Transverse colon (tissue), 4 donors: ENCODE measurements at regions not wholly inside any gene's neighbourhood (a gene's known extent, or its start where the extent isn't known, plus 50 kb on each side); places are given as distances from the start of the nearest gene placed in this dataset.
"Not testable (repeated sequence)": the region's sequence is repeated elsewhere in the genome, so short reads cannot be mapped to it uniquely, and the experiment has no call there.

ENCODE experiments used
- DNase-seq: peaks from one replicate; pipeline ENCODE4 v3.0.0-alpha.2; 2019
- H3K27ac ChIP-seq, 4 donors: fragments of 200-600 bp; sonication (generic); 2 replicates each; pipeline ENCODE4 v1.5.1; 2016 to 2018; ENCODE audit warnings: inconsistent platforms in 4 of 4
- H3K27me3 ChIP-seq: fragments of 200-600 bp; sonication (generic); 2 replicates; pipeline ENCODE4 v1.5.1; 2017; ENCODE audit warnings: inconsistent platforms
- H3K36me3 ChIP-seq, 4 donors: fragments of 200-600 bp; sonication (generic); 2 replicates each; pipeline ENCODE4 v1.5.1; 2017 to 2019; ENCODE audit warnings: inconsistent platforms in 4 of 4
- H3K4me1 ChIP-seq, 4 donors: fragments of 200-600 bp; sonication (generic); 2 replicates each; pipeline ENCODE4 v1.5.1; 2017 to 2020; ENCODE audit warnings: inconsistent platforms in 4 of 4
- H3K4me3 ChIP-seq, 4 donors: fragments of 200-600 bp; sonication (generic); 1 replicate in 1 of 4; 2 replicates in 3 of 4; pipeline versions ENCODE4 v1.5.1 to v1.6.1; 2017 to 2019; ENCODE audit warnings: inconsistent platforms in 4 of 4
- H3K9me3 ChIP-seq, 2 donors: fragments of 200-600 bp; sonication (generic); 2 replicates each; pipeline ENCODE4 v1.5.1; 2017 to 2019; ENCODE audit warnings: inconsistent platforms in 2 of 2
- EP300 ChIP-seq: sonication (generic); formaldehyde crosslinking; IDR thresholded peaks from one replicate; pipeline ENCODE4 v1.6.1; 2017; ENCODE audit warnings: antibody characterized with exemption, low read depth
- POLR2A ChIP-seq: fragments of 450-650 bp; IDR thresholded peaks from one replicate; pipeline ENCODE4 v1.6.1; 2016; ENCODE audit warnings: antibody characterized with exemption, mild to moderate bottlenecking, moderate library complexity
- POLR2AphosphoS5 ChIP-seq, 3 donors: sonication (generic); formaldehyde crosslinking; IDR thresholded peaks; one replicate each; pipeline ENCODE4 v1.6.1; 2016; ENCODE audit warnings: antibody characterized with exemption in 3 of 3
- WGBS, 2 donors: methylation state at CpG; one replicate each; pipeline ENCODE4 v1.1.5; 2018; ENCODE audit warnings: low coverage in 1 of 2; 5-methylcytosine and 5-hydroxymethylcytosine counted together
- in situ Hi-C, 4 donors: fragments of 200-750 bp; cut with MboI; loops; one replicate each; pipeline versions ENCODE4 v1.15.0 to v1.15.1; 2017; ENCODE audit warnings: low sequenced_read_pairs in 3 of 4, low pct_ligation_motif_present in 1 of 4, low pct_unique_long_range_greater_than_20kb in 1 of 4
- intact Hi-C: fragments of 100-400 bp; cut with DNase I; formaldehyde crosslinking; loops from one replicate; pipeline ENCODE4 v1.15.1; 2023; ENCODE audit warnings: low total_unique reads
- TF ChIP-seq, protein P1 (sequence below), 5 experiments: fragments of 200-600 bp in 3 of 5; fragments of 450-650 bp in 2 of 5; sonication (generic) in 3 of 5; IDR thresholded peaks; 1 replicate in 2 of 5; 2 replicates in 3 of 5; pipeline ENCODE4 v1.5.1; 2016 to 2017; ENCODE audit warnings: antibody characterized with exemption in 5 of 5, inconsistent platforms in 3 of 5, mild to moderate bottlenecking in 2 of 5, moderate library complexity in 1 of 5

DNA sequence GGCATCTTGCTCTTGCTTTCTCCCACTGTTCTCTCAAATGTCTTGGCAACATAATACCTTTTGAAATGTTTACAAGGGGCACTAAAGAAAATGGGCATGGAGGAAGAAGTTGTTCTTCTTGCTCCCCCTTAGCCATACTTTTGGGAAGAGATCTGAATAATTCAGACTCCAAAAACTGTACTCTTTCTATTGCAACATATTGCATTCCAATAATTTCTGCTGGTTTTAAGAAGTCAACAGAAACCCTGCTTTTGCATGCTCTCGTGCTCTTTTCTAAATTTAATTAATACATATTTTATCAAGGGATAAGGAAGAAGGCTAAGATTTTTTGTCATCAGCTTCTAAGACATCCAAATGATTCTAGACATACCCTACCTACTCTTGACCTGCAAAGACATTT lies 409.9 kb upstream of the SOX5 start:
- WGBS, 2 donors = 67 to 71% methylated on average over 1 of the region's 1 CpG

DNA sequence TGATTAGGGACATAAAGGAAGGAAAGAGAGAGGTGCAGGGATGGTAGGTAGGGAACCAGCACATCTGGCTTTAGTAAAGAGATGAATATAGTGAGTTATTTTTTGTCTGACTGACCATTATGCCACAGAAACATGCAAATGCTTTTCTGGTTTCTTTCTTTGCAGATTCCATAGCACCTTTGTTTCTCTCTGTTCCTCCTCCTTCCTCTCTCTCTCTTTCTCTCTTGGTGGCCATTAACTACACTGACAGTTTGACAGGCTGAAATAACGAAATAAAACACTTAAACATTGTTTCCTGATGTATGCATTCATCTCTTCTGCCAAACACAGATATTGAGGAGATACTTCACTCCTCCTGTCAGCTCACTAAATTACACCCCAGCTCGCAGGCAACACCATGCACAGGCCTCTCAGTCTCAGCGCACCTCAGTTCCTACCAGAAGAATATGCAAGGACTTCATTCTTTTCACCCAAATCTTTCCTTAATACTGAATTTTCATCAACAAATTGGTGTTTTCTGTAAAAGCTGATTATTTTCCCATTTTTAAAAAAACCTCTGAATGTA lies 406.9 kb upstream of the SOX5 start:
- H3K4me3 ChIP-seq = no peak overlapping the region
- WGBS, 2 donors = 69 to 77% methylated on average over 3 of the region's 3 CpGs
- H3K9me3 ChIP-seq = no peaks in the 10 kb centered on the region
- no peaks in the 10 kb centered on the region for H3K36me3 ChIP-seq
- peaks cover 0 to 7% (median 0%) of the 10 kb centered on the region in 4 donors for H3K4me1 ChIP-seq
- no peak for DNase-seq
- intact Hi-C loops (no loop called here), in situ Hi-C loops (no loop called here)
- TF ChIP-seq, protein P1, sequence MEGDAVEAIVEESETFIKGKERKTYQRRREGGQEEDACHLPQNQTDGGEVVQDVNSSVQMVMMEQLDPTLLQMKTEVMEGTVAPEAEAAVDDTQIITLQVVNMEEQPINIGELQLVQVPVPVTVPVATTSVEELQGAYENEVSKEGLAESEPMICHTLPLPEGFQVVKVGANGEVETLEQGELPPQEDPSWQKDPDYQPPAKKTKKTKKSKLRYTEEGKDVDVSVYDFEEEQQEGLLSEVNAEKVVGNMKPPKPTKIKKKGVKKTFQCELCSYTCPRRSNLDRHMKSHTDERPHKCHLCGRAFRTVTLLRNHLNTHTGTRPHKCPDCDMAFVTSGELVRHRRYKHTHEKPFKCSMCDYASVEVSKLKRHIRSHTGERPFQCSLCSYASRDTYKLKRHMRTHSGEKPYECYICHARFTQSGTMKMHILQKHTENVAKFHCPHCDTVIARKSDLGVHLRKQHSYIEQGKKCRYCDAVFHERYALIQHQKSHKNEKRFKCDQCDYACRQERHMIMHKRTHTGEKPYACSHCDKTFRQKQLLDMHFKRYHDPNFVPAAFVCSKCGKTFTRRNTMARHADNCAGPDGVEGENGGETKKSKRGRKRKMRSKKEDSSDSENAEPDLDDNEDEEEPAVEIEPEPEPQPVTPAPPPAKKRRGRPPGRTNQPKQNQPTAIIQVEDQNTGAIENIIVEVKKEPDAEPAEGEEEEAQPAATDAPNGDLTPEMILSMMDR (IDR thresholded peaks at IDR 0.05) = no peak
- TF ChIP-seq EP300 (no peak), POLR2AphosphoS5 (IDR thresholded peaks at IDR 0.05) (no peak), POLR2A (no peak)
- H3K27ac ChIP-seq = no peak overlapping the region
- no peaks in the 10 kb centered on the region for H3K27me3 ChIP-seq

More for the DNA sequence above, 409.9 kb upstream of the SOX5 start:
- Histone ChIP-seq H3K4me1 (peaks cover 0 to 7% (median 0%) of the 10 kb centered on the region in 4 donors), H3K36me3 (no peaks in the 10 kb centered on the region), H3K27me3 (no peaks in the 10 kb centered on the region), H3K9me3 (no peaks in the 10 kb centered on the region), H3K27ac (no peak overlapping the region), H3K4me3 (no peak overlapping the region)
- intact Hi-C loops = no loop called here
- no peak for DNase-seq
- in situ Hi-C loops = no loop called here
- TF ChIP-seq, protein P1 (IDR thresholded peaks at IDR 0.05) = no peak
- TF ChIP-seq POLR2AphosphoS5 (IDR thresholded peaks at IDR 0.05) (no peak), EP300 (no peak), POLR2A (no peak)

DNA sequence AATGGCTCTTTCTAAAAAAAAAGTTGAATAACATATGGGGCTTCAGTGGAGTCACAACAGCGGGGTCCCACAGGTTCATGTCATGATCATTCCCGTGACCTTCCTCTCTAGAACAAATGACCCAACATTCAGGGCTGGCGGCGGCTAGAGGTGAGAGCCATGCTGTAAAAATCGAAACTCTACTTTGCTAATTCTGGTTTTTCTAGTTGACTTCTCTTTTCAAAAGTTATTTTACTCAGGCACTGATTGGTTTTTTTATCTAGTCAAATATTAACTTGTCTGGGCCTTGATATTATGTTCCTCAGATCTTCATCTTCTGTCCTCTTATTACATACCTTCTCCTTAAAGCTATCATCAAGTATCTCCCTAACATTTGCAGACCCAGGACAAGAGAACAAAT lies 402.9 kb upstream of the SOX5 start:
- in situ Hi-C loops = no loop called here
- WGBS, 2 donors = 65 to 82% methylated on average over 5 of the region's 5 CpGs
- TF ChIP-seq POLR2AphosphoS5 (IDR thresholded peaks at IDR 0.05) = no peak
- TF ChIP-seq, protein P1 (IDR thresholded peaks at IDR 0.05) = no peak
- TF ChIP-seq POLR2A = no peak
- TF ChIP-seq EP300 = no peak
- Histone ChIP-seq H3K4me3 (no peak overlapping the region), H3K9me3 (no peaks in the 10 kb centered on the region), H3K27ac (no peak overlapping the region), H3K27me3 (no peaks in the 10 kb centered on the region), H3K36me3 (no peaks in the 10 kb centered on the region), H3K4me1 (no peaks in the 10 kb centered on the region)
- no peak for DNase-seq
- intact Hi-C loops = no loop called here

DNA sequence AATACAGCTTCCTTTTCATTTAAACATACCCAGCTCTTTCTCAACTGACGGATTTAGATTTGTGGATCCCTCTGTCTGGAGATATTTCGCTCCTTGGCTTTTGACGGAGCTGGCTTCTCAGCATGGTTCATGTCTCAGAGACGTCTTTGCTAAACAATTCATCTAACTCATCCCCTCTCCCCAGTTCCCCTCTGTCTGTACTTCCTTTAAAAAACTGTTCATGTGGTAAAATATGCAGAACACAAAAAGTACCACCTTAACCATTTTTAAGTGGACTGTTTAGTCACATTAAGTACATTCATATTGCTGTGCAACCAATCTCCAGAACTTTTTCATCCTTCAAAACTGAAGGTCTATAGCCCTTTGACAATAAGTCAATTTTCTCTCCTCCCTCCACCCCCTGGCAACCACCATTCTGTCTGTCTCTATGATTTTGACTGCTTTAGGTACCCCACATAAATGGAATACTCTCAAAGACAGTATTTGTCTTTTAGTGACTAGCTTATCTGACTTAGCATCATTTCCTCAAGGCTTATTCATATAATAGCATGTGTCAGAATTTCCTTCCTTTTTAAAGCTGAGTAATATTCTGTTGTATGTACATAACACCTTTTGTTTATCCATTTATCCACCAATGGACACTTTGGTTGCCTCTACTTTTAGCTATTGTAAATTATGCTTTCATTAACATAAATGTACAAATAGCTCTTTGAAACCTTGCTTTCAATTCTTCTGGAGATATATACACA lies 399.8 kb upstream of the SOX5 start:
- in situ Hi-C loops = no loop called here
- Histone ChIP-seq H3K4me3 (no peak overlapping the region), H3K27ac (no peak overlapping the region), H3K36me3 (no peaks in the 10 kb centered on the region), H3K27me3 (no peaks in the 10 kb centered on the region), H3K4me1 (no peaks in the 10 kb centered on the region), H3K9me3 (no peaks in the 10 kb centered on the region)
- WGBS, 2 donors = 91 to 98% methylated on average over 4 of the region's 4 CpGs
- intact Hi-C loops = no loop called here
- DNase-seq = no peak
- TF ChIP-seq, protein P1 (IDR thresholded peaks at IDR 0.05) = no peak
- TF ChIP-seq POLR2AphosphoS5 (IDR thresholded peaks at IDR 0.05) (no peak), POLR2A (no peak), EP300 (no peak)

DNA sequence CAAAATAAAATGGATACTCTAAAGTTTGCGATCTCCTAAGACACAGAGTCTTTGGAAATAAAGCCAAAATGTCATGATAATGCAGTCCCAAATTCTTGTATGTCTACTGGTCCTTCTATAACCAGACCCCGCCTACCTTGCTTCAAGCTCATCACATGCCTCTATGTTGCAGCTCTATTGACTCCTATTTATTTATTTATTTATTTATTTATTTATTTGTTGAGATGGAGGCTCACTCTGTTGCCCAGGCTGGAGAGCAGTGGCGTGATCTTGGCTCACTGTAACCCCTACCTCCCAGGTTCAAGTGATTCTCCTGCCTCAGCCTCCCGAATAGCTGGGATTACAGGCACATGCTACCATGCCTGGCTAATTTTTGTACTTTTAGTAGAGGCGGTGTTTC lies 398.7 kb upstream of the SOX5 start:
- in situ Hi-C loops, H3K4me1 ChIP-seq, H3K36me3 ChIP-seq, H3K27ac ChIP-seq, H3K9me3 ChIP-seq, intact Hi-C loops, H3K27me3 ChIP-seq, H3K4me3 ChIP-seq, DNase-seq: not testable (repeated sequence)
- WGBS, 2 donors = 82 to 94% methylated on average over 4 to 5 of the region's 5 CpGs
